ENCODE measurements at regions not wholly inside any gene's neighbourhood (a gene's known extent, or its start where the extent isn't known, plus 50 kb on each side); places are given as distances from the start of the nearest gene placed in this dataset.

- DNase-seq (ENCODE audit: low spot score): no peak
Measured at GRCh38 chr16:51426276-51426675, 275.2 kb upstream of the SALL1 start.

- no peak for DNase-seq (ENCODE audit: low spot score)
Measured at GRCh38 chr16:51420247-51420646, 269.2 kb upstream of the SALL1 start.

GRCh38 chr16:51419768-51420167, 268.7 kb upstream of the SALL1 start:
- no peak for DNase-seq (ENCODE audit: low spot score)

GRCh38 chr16:51418258-51418657, 267.2 kb upstream of the SALL1 start:
- no peak for DNase-seq (ENCODE audit: low spot score)

- DNase-seq (ENCODE audit: low spot score): no peak
Measured at GRCh38 chr16:51416926-51417325, 265.9 kb upstream of the SALL1 start.

GRCh38 chr16:51410125-51410524, 259.1 kb upstream of the SALL1 start:
- DNase-seq (ENCODE audit: low spot score): no peak

- DNase-seq (ENCODE audit: low spot score): no peak
Measured at GRCh38 chr16:51409001-51409675, 258.1 kb upstream of the SALL1 start.

GRCh38 chr16:51408357-51408756, 257.3 kb upstream of the SALL1 start:
- DNase-seq (ENCODE audit: low spot score): no peak

GRCh38 chr16:51407921-51408320, 256.9 kb upstream of the SALL1 start:
- no peak for DNase-seq (ENCODE audit: low spot score)

GRCh38 chr16:51407199-51407598, 256.1 kb upstream of the SALL1 start:
- no peak for DNase-seq (ENCODE audit: low spot score)

GRCh38 chr16:51405361-51405760, 254.3 kb upstream of the SALL1 start:
- no peak for DNase-seq (ENCODE audit: low spot score)

GRCh38 chr16:51404386-51404785, 253.3 kb upstream of the SALL1 start:
- DNase-seq (ENCODE audit: low spot score): no peak

- no peak for DNase-seq (ENCODE audit: low spot score)
Measured at GRCh38 chr16:51402785-51403184, 251.7 kb upstream of the SALL1 start.

GRCh38 chr16:51402298-51402697, 251.2 kb upstream of the SALL1 start:
- DNase-seq (ENCODE audit: low spot score): no peak

GRCh38 chr16:51401673-51402072, 250.6 kb upstream of the SALL1 start:
- DNase-seq (ENCODE audit: low spot score): no peak

- DNase-seq (ENCODE audit: low spot score): no peak
Measured at GRCh38 chr16:51399908-51400670, 249.0 kb upstream of the SALL1 start.

- no peak for DNase-seq (ENCODE audit: low spot score)
Measured at GRCh38 chr16:51394421-51394820, 243.4 kb upstream of the SALL1 start.

GRCh38 chr16:51393381-51394005, 242.4 kb upstream of the SALL1 start:
- no peak for DNase-seq (ENCODE audit: low spot score)

- no peak for DNase-seq (ENCODE audit: low spot score)
Measured at GRCh38 chr16:51392521-51393187, 241.6 kb upstream of the SALL1 start.

- DNase-seq (ENCODE audit: low spot score): no peak
Measured at GRCh38 chr16:51391798-51392511, 240.9 kb upstream of the SALL1 start.

GRCh38 chr16:51390877-51391276, 239.8 kb upstream of the SALL1 start:
- no peak for DNase-seq (ENCODE audit: low spot score)

- DNase-seq (ENCODE audit: low spot score): no peak
Measured at GRCh38 chr16:51389881-51390280, 238.8 kb upstream of the SALL1 start.

All from HuH-7.5 (cell line).